Erythroblast (primary cell): ENCODE measurements at regions not wholly inside any gene's neighbourhood (a gene's known extent, or its start where the extent isn't known, plus 50 kb on each side); places are given as distances from the start of the nearest gene placed in this dataset.

Source experiments
- GATA1 ChIP-seq: IDR thresholded peaks from 2 replicates; pipeline ENCODE4 v1.6.1; 2011; ENCODE audit warnings: low read depth, mild to moderate bottlenecking, control low read depth, low read length, moderate library complexity
- POLR2A ChIP-seq: IDR thresholded peaks from 2 replicates; pipeline ENCODE4 v1.6.1; 2011; ENCODE audit warnings: mild to moderate bottlenecking, low read length

GRCh38 chr4:141347684-141348083, 127.0 kb downstream of the ZNF330 start:
- TF ChIP-seq POLR2A (no peak), GATA1 (no peak)
